K562 (cell line): ENCODE measurements at regions not wholly inside any gene's neighbourhood (a gene's known extent, or its start where the extent isn't known, plus 50 kb on each side); places are given as distances from the start of the nearest gene placed in this dataset.

Source experiments
- ATAC-seq: fragments of 200-7000 bp; cut with Tn5 transposase; 3 replicates; pipeline ENCODE4 v1.9.1; 2020; ENCODE audit warnings: moderate library complexity
- BruUV-seq: library from RNA; stranded (reverse); fragments of 400-500 nt; replicated peaks from 2 replicates; lab custom pipeline; 2021; lab: Mats Ljungman, UMichigan
- CTCF ChIA-PET: fragments of 300-600 bp; formaldehyde crosslinking; extraction: SDS; loops from one replicate; lab custom pipeline; 2021; ENCODE audit warnings: low intra/inter-chr PET ratio; lab: Yijun Ruan, JAX
- POLR2A ChIA-PET: fragments of 300-600, 350-650 bp; sonication (Branson Sonifier 250); formaldehyde crosslinking; extraction: SDS; loops from one replicate; lab custom pipeline; 2021; ENCODE audit warnings: antibody characterized with exemption, inconsistent platforms; lab: Yijun Ruan, JAX
- DNase-seq, 4 experiments: peaks; one replicate each; pipeline versions ENCODE4 v3.0.0 to v3.0.0-alpha.2; 2011 to 2018; ENCODE audit warnings: low spot score in 3 of 4, mixed read lengths in 3 of 4; ENCODE audit errors: extremely low read depth in 1 of 4
- FAIRE-seq: peaks from 2 replicates; lab custom pipeline; 2011; peaks lifted over from hg19 to GRCh38; lab: Jason Lieb, UNC
- H2AFZ ChIP-seq: 2 replicates; pipeline ENCODE4 v1.6.0; 2011; ENCODE audit warnings: low read depth, low read length, control low read depth, inconsistent platforms
- H3K27ac ChIP-seq: fragments of 200-600 bp; 3 replicates; pipeline ENCODE4 v1.8.0; 2011; ENCODE audit warnings: low read depth, mild to moderate bottlenecking, control low read depth, inconsistent platforms, low read length, moderate library complexity, mixed read lengths; ENCODE audit errors: extremely low read depth
- H3K27me3 ChIP-seq, 2 experiments: fragments of 300-600 bp in 1 of 2; 2 replicates in 1 of 2; 3 replicates in 1 of 2; pipeline versions ENCODE4 v1.6.0 to v1.8.0; 2011; ENCODE audit warnings: inconsistent platforms in 2 of 2, low read length in 2 of 2, mild to moderate bottlenecking in 1 of 2, mixed read lengths in 1 of 2, moderate library complexity in 1 of 2; ENCODE audit not compliant: control insufficient read depth in 2 of 2, insufficient read depth in 2 of 2
- H3K36me3 ChIP-seq: fragments of 300-600 bp; 3 replicates; pipeline ENCODE4 v1.8.0; 2011; ENCODE audit warnings: mild to moderate bottlenecking, low read length, inconsistent platforms; ENCODE audit not compliant: control insufficient read depth, insufficient read depth
- H3K4me1 ChIP-seq, 2 experiments: fragments of 200-600 bp in 1 of 2; replicated peaks in 1 of 2; 2 replicates in 1 of 2; 3 replicates in 1 of 2; pipeline versions ENCODE4 v1.5.1 to v1.8.0; 2011; ENCODE audit warnings: inconsistent platforms in 2 of 2, low read length in 2 of 2, mild to moderate bottlenecking in 1 of 2, mixed read lengths in 1 of 2, moderate library complexity in 1 of 2; ENCODE audit not compliant: control insufficient read depth in 2 of 2, insufficient read depth in 2 of 2
- H3K4me2 ChIP-seq: 2 replicates; pipeline ENCODE4 v1.6.1; 2011; ENCODE audit warnings: low read length, control low read depth, inconsistent platforms, mixed read lengths; ENCODE audit not compliant: insufficient read depth
- H3K4me3 ChIP-seq: fragments of 200-600 bp; sonication (generic), shearing (Covaris generic); 2 replicates; pipeline ENCODE4 v1.5.1; 2016; ENCODE audit warnings: control low read depth, inconsistent platforms
- H3K79me2 ChIP-seq: fragments of 200-600 bp; 3 replicates; pipeline ENCODE4 v1.8.0; 2011; ENCODE audit warnings: low read length, inconsistent platforms; ENCODE audit not compliant: control insufficient read depth, insufficient read depth
- H3K9ac ChIP-seq, 2 experiments: 2 replicates each; pipeline versions ENCODE4 v1.6.0 to v1.6.1; 2011; ENCODE audit warnings: low read depth in 2 of 2, low read length in 2 of 2, control low read depth in 1 of 2, inconsistent platforms in 1 of 2, mild to moderate bottlenecking in 1 of 2, mixed read lengths in 1 of 2; ENCODE audit not compliant: insufficient read depth in 1 of 2
- H3K9me1 ChIP-seq: one replicate; pipeline ENCODE4 v1.6.0; 2011; ENCODE audit warnings: inconsistent platforms, mild to moderate bottlenecking, low read length, moderate library complexity; ENCODE audit not compliant: control insufficient read depth, insufficient read depth
- H3K9me3 ChIP-seq: replicated peaks from 2 replicates; pipeline ENCODE4 v1.5.1; 2011; ENCODE audit warnings: low read depth, low read length, inconsistent platforms; ENCODE audit not compliant: control insufficient read depth, insufficient read depth
- H4K20me1 ChIP-seq: replicated peaks from 2 replicates; pipeline ENCODE4 v1.6.1; 2011; ENCODE audit warnings: low read length, inconsistent platforms, mixed read lengths; ENCODE audit not compliant: control insufficient read depth, insufficient read depth
- GATAD2B ChIP-seq: fragments of 450-650 bp; IDR thresholded peaks from 2 replicates; pipeline ENCODE4 v1.6.1; 2017; ENCODE audit warnings: mild to moderate bottlenecking, borderline replicate concordance
- HDAC6 ChIP-seq: IDR thresholded peaks from 2 replicates; pipeline ENCODE4 v1.6.1; 2012; ENCODE audit warnings: low read depth, mild to moderate bottlenecking, control low read depth, inconsistent platforms, low read length, moderate library complexity
- IFI16 ChIP-seq: fragments of 250-450 bp; sonication (Bioruptor Pico); IDR thresholded peaks from 2 replicates; pipeline ENCODE4 v2.1.2; 2022; ENCODE audit warnings: mild to moderate bottlenecking, inconsistent platforms
- KLF10 ChIP-seq: fragments of 250-450 bp; sonication (Bioruptor Pico); IDR thresholded peaks from 2 replicates; pipeline ENCODE4 v1.6.1; 2021; ENCODE audit warnings: matching md5 sums
- MAFK ChIP-seq: IDR thresholded peaks from 2 replicates; pipeline ENCODE4 v1.6.1; 2011; ENCODE audit warnings: low read length, improper control_type of control experiment
- MCM3 ChIP-seq: fragments of 450-650 bp; IDR thresholded peaks from 2 replicates; pipeline ENCODE4 v1.6.1; 2016
- MTF1 ChIP-seq: fragments of 250-450 bp; sonication (Bioruptor Pico); IDR thresholded peaks from 2 replicates; pipeline ENCODE4 v1.9.0; 2021; ENCODE audit warnings: moderate library complexity, mild to moderate bottlenecking, inconsistent platforms, borderline replicate concordance
- TAF15 ChIP-seq: fragments of 200-400 bp; formaldehyde crosslinking; IDR thresholded peaks from 2 replicates; pipeline ENCODE4 v1.6.1; 2017; ENCODE audit warnings: mild to moderate bottlenecking, low read depth, low read length, moderate library complexity
- WHSC1 ChIP-seq: IDR thresholded peaks from one replicate; pipeline ENCODE4 v1.6.1; 2012; ENCODE audit warnings: low read length, control low read depth, inconsistent platforms
- ZC3H4 ChIP-seq: sonication (generic); formaldehyde crosslinking; IDR thresholded peaks from 2 replicates; pipeline ENCODE4 v1.9.0; 2021; ENCODE audit warnings: missing genetic modification reagents, borderline replicate concordance
- ZNF143 ChIP-seq: sonication (generic); formaldehyde crosslinking; IDR thresholded peaks from 2 replicates; pipeline ENCODE4 v1.9.0; 2022; ENCODE audit warnings: mild to moderate bottlenecking, missing genetic modification reagents
- WGBS: fragments of 100-300 bp; shearing (Covaris generic); methylation state at CpG from one replicate; pipeline ENCODE4 v1.1.6; 2016; ENCODE audit warnings: low coverage, mixed read lengths; ENCODE audit not compliant: insufficient coverage; ENCODE audit errors: missing lambda C conversion rate; 5-methylcytosine and 5-hydroxymethylcytosine counted together
- in situ Hi-C: fragments of 300-500 bp; cut with MboI; formaldehyde crosslinking; loops from 4 replicates; pipeline ENCODE4 v1.15.0; 2018; ENCODE audit warnings: inconsistent platforms, mixed read lengths
- intact Hi-C: fragments of 100-400 bp; cut with micrococcal nuclease; formaldehyde crosslinking; loops from 2 replicates; pipeline ENCODE4 v1.14.2; 2022

DNA sequence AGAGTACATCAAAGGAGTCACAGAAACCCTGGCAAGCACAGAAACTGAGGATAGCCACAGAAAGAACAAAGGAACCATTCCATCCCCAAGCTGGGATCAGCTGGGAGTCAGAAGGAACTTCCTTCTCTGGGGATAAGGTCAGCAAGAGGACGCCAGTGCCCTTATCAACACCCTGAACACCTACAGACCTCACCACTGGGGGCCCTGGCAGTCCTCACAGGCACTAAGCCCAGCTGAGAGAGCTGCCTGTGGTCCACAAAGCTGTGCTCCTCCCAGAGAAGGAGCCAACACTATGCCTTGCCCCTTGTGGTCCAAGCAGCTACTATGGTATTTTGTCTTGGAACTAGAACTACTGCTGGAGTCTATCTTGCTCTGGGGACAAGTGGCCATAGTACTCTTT lies 171.1 kb upstream of the CCDC196 start:
- Histone ChIP-seq H3K9ac (no peak overlapping the region), H2AFZ (no peak overlapping the region), H3K4me2 (no peak overlapping the region), H3K79me2 (no peaks in the 10 kb centered on the region), H3K36me3 (no peaks in the 10 kb centered on the region), H3K4me3 (no peak overlapping the region), H3K27me3 (no peaks in the 10 kb centered on the region), H3K27ac (no peak overlapping the region), H3K9me1 (no peaks in the 10 kb centered on the region), H4K20me1 (no peaks in the 10 kb centered on the region), H3K9me3 (no peaks in the 10 kb centered on the region), H3K4me1 (no peaks in the 10 kb centered on the region)
- in situ Hi-C loops (no loop called here), intact Hi-C loops (no loop called here)
- no peak for ATAC-seq
- WGBS = 0% methylated on average over 1 of the region's 1 CpG
- ChIA-PET CTCF (no interaction called here), POLR2A (interaction anchor here (0.6 to 0.7 kb wide), 2 partner anchors 410 to 835 kb away, joined by 3 to 4 read pairs; no protein-coding TSS in a partner anchor)
- no peak for DNase-seq
- no TSS peak for BruUV-seq
- no peak for TF ChIP-seq MTF1
- TF ChIP-seq HDAC6 = no peak
- no peak for TF ChIP-seq WHSC1
- TF ChIP-seq KLF10 (CRISPR knock-in tag) = no peak
- no peak for TF ChIP-seq MAFK
- no peak for TF ChIP-seq ZC3H4 (CRISPR knock-in tag)
- TF ChIP-seq GATAD2B = no peak
- no peak for TF ChIP-seq MCM3
- TF ChIP-seq ZNF143 = no peak
- TF ChIP-seq IFI16 = no peak
- TF ChIP-seq TAF15 = no peak
- TF ChIP-seq, all 486 proteins: peak for 0
- FAIRE-seq = no peak
